ENCODE measurements at regions not wholly inside any gene's neighbourhood (a gene's known extent, or its start where the extent isn't known, plus 50 kb on each side); places are given as distances from the start of the nearest gene placed in this dataset.

DNA sequence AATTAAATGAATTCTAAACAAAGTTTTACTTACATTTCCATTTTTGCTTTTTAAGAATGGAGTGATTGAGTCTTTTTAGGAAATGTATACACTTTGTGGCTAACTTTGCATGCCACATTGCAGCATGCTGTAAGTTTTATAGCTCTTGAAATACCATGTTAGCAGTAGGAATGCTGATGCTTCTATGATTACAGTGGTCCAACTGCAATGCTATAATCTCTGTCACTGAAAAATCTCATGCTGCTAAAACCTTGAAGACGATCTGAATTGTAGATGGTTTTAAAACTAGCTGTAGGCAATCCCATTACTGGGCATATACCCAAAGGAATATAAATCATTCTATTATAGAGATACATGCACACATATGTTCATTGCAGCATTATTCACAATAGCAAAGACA lies 127.6 kb downstream of the WIF1 start:
- H3K36me3 ChIP-seq (ENCODE audit: control insufficient read depth in 1 of 2, insufficient read depth in 2 of 2, low read length in 1 of 2) = no peaks in the 10 kb centered on the region
- intact Hi-C loops (cut with DNase I) = no loop called here
- no peaks in the 10 kb centered on the region for H3K9me3 ChIP-seq (ENCODE audit: control insufficient read depth, low read length)
- 15 to 26% methylated on average over 1 of the region's 1 CpG for WGBS, 2 donors
- no peak overlapping the region for H3K27ac ChIP-seq (ENCODE audit: low read depth in 1 of 2, low read length in 2 of 2)
- no peaks in the 10 kb centered on the region for H3K27me3 ChIP-seq (ENCODE audit: control insufficient read depth in 1 of 2, insufficient read depth in 2 of 2, low read length in 1 of 2)
- DNase-seq (no peak), ATAC-seq (ENCODE audit: low FRiP score) (no peak)
- H3K4me3 ChIP-seq (ENCODE audit: low read length in 2 of 2) = no peak overlapping the region
- H3K4me1 ChIP-seq (ENCODE audit: control insufficient read depth in 1 of 2, insufficient read depth in 2 of 2, low read length in 2 of 2) = no peaks in the 10 kb centered on the region

GRCh38 chr12:64995816-64996215 lies 125.3 kb downstream of the WIF1 start:
- Histone ChIP-seq H3K27ac (ENCODE audit: low read depth in 1 of 2, low read length in 2 of 2) (no peak overlapping the region), H3K9me3 (ENCODE audit: control insufficient read depth, low read length) (no peaks in the 10 kb centered on the region), H3K4me1 (ENCODE audit: control insufficient read depth in 1 of 2, insufficient read depth in 2 of 2, low read length in 2 of 2) (no peaks in the 10 kb centered on the region), H3K36me3 (ENCODE audit: control insufficient read depth in 1 of 2, insufficient read depth in 2 of 2, low read length in 1 of 2) (no peaks in the 10 kb centered on the region), H3K4me3 (ENCODE audit: low read length in 2 of 2) (no peak overlapping the region), H3K27me3 (ENCODE audit: control insufficient read depth in 1 of 2, insufficient read depth in 2 of 2, low read length in 1 of 2) (no peaks in the 10 kb centered on the region)
- WGBS, 2 donors = 8 to 23% methylated on average over 1 of the region's 1 CpG
- ATAC-seq (ENCODE audit: low FRiP score) = no peak
- intact Hi-C loops (cut with DNase I) = no loop called here
- DNase-seq = no peak

- ATAC-seq (ENCODE audit: low FRiP score) = peak; percentile 31
- Histone ChIP-seq H3K36me3 (ENCODE audit: control insufficient read depth in 1 of 2, insufficient read depth in 2 of 2, low read length in 1 of 2) (no peaks in the 10 kb centered on the region), H3K27me3 (ENCODE audit: control insufficient read depth in 1 of 2, insufficient read depth in 2 of 2, low read length in 1 of 2) (no peaks in the 10 kb centered on the region), H3K27ac (ENCODE audit: low read depth in 1 of 2, low read length in 2 of 2) (no peak overlapping the region), H3K4me3 (ENCODE audit: low read length in 2 of 2) (no peak overlapping the region), H3K9me3 (ENCODE audit: control insufficient read depth, low read length) (peaks cover 3% of the 10 kb centered on the region), H3K4me1 (ENCODE audit: control insufficient read depth in 1 of 2, insufficient read depth in 2 of 2, low read length in 2 of 2) (no peaks in the 10 kb centered on the region)
- DNase-seq = no peak
- WGBS, 2 donors = 65 to 85% methylated on average over 2 of the region's 2 CpGs
- intact Hi-C loops (cut with DNase I) = no loop called here
Measured at GRCh38 chr12:64997858-64998257, 123.2 kb downstream of the WIF1 start.

- H3K9me3 ChIP-seq (ENCODE audit: control insufficient read depth, low read length) = peaks cover 3% of the 10 kb centered on the region
- peak; percentile 56 for ATAC-seq (ENCODE audit: low FRiP score)
- no peaks in the 10 kb centered on the region for H3K36me3 ChIP-seq (ENCODE audit: control insufficient read depth in 1 of 2, insufficient read depth in 2 of 2, low read length in 1 of 2)
- no peak overlapping the region for H3K4me3 ChIP-seq (ENCODE audit: low read length in 2 of 2)
- WGBS, 2 donors = 9 to 15% methylated on average over 4 of the region's 4 CpGs
- intact Hi-C loops (cut with DNase I) = no loop called here
- no peaks in the 10 kb centered on the region for H3K4me1 ChIP-seq (ENCODE audit: control insufficient read depth in 1 of 2, insufficient read depth in 2 of 2, low read length in 2 of 2)
- no peak overlapping the region for H3K27ac ChIP-seq (ENCODE audit: low read depth in 1 of 2, low read length in 2 of 2)
- DNase-seq = no peak
- no peaks in the 10 kb centered on the region for H3K27me3 ChIP-seq (ENCODE audit: control insufficient read depth in 1 of 2, insufficient read depth in 2 of 2, low read length in 1 of 2)
Measured at GRCh38 chr12:64998371-64999147, 122.5 kb downstream of the WIF1 start.

DNA sequence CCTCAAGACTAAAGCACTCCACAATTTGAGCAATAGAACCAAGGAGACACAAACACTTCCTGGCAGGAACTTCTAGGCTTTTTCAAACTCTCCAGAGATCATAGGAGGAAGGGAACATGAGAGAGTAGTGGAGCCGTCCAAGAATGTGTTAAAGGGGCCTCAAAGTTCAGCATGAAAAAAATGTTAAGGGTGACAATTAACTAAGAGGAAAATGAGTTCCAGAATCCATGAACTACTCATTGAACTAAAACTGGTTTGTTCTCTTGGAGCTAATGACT lies 122.0 kb downstream of the WIF1 start:
- 7 to 15% methylated on average over 1 of the region's 1 CpG for WGBS, 2 donors
- no peaks in the 10 kb centered on the region for H3K27me3 ChIP-seq (ENCODE audit: control insufficient read depth in 1 of 2, insufficient read depth in 2 of 2, low read length in 1 of 2)
- no peak for DNase-seq
- H3K36me3 ChIP-seq (ENCODE audit: control insufficient read depth in 1 of 2, insufficient read depth in 2 of 2, low read length in 1 of 2) = no peaks in the 10 kb centered on the region
- intact Hi-C loops (cut with DNase I) = no loop called here
- no peak overlapping the region for H3K27ac ChIP-seq (ENCODE audit: low read depth in 1 of 2, low read length in 2 of 2)
- H3K4me1 ChIP-seq (ENCODE audit: control insufficient read depth in 1 of 2, insufficient read depth in 2 of 2, low read length in 2 of 2) = no peaks in the 10 kb centered on the region
- no peak overlapping the region for H3K4me3 ChIP-seq (ENCODE audit: low read length in 2 of 2)
- peak; percentile 28 for ATAC-seq (ENCODE audit: low FRiP score)
- peaks cover 3% of the 10 kb centered on the region for H3K9me3 ChIP-seq (ENCODE audit: control insufficient read depth, low read length)

Data from aorta (tissue), 5 donors.